ENCODE measurements at regions not wholly inside any gene's neighbourhood (a gene's known extent, or its start where the extent isn't known, plus 50 kb on each side); places are given as distances from the start of the nearest gene placed in this dataset.

DNA sequence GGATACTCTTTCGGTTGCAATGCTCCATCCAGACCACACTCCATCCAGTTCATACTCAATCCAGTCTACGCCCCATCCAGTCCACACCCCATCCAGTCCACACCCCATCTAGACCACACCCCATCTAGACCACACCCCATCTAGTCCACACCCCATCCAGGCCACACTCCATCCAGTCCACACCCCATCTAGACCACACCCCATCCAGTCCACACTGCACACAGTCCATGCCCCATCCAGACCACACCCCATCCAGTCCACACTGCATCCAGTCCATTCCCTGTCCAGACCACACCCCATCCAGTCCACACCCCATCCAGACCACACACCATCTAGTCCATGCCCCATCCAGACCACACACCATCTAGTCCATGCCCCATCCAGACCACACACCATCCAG lies 116.0 kb upstream of the RTL1 start:
- in situ Hi-C loops (cut with MboI; ENCODE audit: low pct_unique_long_range_greater_than_20kb, low sequenced_read_pairs, unreplicated experiment), result no loop called here
- TF ChIP-seq CTCF (IDR thresholded peaks at IDR 0.05; ENCODE audit: extremely low read depth, insufficient read depth, missing control alignments), result no peak
- no peak for DNase-seq (ENCODE audit: low spot score)

GRCh38 chr14:101019990-101020710 lies 116.6 kb upstream of the RTL1 start:
- no peak for DNase-seq (ENCODE audit: low spot score)
- no peak for TF ChIP-seq CTCF (IDR thresholded peaks at IDR 0.05; ENCODE audit: extremely low read depth, insufficient read depth, missing control alignments)
- in situ Hi-C loops (cut with MboI; ENCODE audit: low pct_unique_long_range_greater_than_20kb, low sequenced_read_pairs, unreplicated experiment), result no loop called here

GRCh38 chr14:101020834-101021370 lies 117.4 kb upstream of the RTL1 start:
- no peak for TF ChIP-seq CTCF (IDR thresholded peaks at IDR 0.05; ENCODE audit: extremely low read depth, insufficient read depth, missing control alignments)
- in situ Hi-C loops (cut with MboI; ENCODE audit: low pct_unique_long_range_greater_than_20kb, low sequenced_read_pairs, unreplicated experiment), result no loop called here
- no peak for DNase-seq (ENCODE audit: low spot score)

DNA sequence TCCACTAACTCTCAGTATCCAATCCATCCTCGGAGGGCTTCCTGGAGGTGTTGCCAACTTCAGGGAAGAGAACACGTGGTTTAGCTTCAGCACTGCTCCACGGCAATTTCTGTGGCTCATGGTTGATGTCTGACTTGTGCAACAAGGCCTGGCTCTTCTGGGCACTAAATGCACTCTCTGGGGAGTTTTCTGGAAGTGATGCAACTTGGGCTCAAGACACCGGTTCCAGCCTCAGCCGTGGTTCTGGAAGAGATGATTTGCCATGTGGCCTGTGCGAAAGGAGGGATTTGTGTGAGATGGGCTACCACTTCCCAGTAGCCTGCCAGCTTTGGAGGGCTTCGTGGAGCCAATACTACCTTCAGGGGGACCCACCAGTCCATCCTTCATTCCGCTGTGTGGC lies 118.6 kb upstream of the RTL1 start:
- in situ Hi-C loops (cut with MboI; ENCODE audit: low pct_unique_long_range_greater_than_20kb, low sequenced_read_pairs, unreplicated experiment), result no loop called here
- TF ChIP-seq CTCF (IDR thresholded peaks at IDR 0.05; ENCODE audit: extremely low read depth, insufficient read depth, missing control alignments), result no peak
- DNase-seq (ENCODE audit: low spot score), result no peak

- DNase-seq (ENCODE audit: low spot score), result no peak
- in situ Hi-C loops (cut with MboI; ENCODE audit: low pct_unique_long_range_greater_than_20kb, low sequenced_read_pairs, unreplicated experiment), result no loop called here
- TF ChIP-seq CTCF (IDR thresholded peaks at IDR 0.05; ENCODE audit: extremely low read depth, insufficient read depth, missing control alignments), result no peak
Measured at GRCh38 chr14:101022916-101023435, 119.5 kb upstream of the RTL1 start.

DNA sequence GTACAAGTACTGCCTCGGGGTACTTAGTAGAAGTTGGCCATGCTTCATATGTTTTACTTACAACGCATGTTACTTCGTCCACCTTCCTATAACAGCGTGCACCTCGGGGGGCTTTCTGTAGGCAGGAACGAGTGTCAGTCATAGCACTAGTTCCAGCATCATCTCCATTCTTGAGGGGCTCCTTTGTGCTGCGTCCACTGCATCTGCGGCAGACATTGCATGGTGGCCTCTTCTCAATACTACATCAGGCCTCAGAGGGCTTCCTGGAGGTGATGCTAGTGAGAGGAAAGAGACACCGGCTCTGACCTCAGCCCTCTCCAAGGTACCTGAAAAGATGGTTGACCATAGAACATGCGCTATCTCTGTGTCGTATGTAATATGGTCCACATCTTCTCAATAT lies 121.2 kb upstream of the RTL1 start:
- in situ Hi-C loops (cut with MboI; ENCODE audit: low pct_unique_long_range_greater_than_20kb, low sequenced_read_pairs, unreplicated experiment), result no loop called here
- TF ChIP-seq CTCF (IDR thresholded peaks at IDR 0.05; ENCODE audit: extremely low read depth, insufficient read depth, missing control alignments), result no peak
- no peak for DNase-seq (ENCODE audit: low spot score)
